GM13977 (cell line): ENCODE measurements at regions not wholly inside any gene's neighbourhood (a gene's known extent, or its start where the extent isn't known, plus 50 kb on each side); places are given as distances from the start of the nearest gene placed in this dataset.

Experiments
- DNase-seq: peaks from one replicate; pipeline ENCODE4 v3.0.0; 2012; ENCODE audit warnings: low spot score
- in situ Hi-C: fragments of 300-500 bp; cut with MboI; formaldehyde crosslinking; loops from one replicate; pipeline ENCODE4 v1.12.0; 2022; ENCODE audit warnings: low sequenced_read_pairs, low pct_unique_long_range_greater_than_20kb, mixed read lengths, inconsistent platforms; ENCODE audit not compliant: unreplicated experiment
- TF ChIP-seq, protein P1 (sequence below): IDR thresholded peaks from 2 replicates; pipeline ENCODE4 v1.5.1; 2012; ENCODE audit warnings: mild to moderate bottlenecking, control low read depth; ENCODE audit not compliant: insufficient read depth; ENCODE audit errors: extremely low read depth, missing control alignments

- DNase-seq: no peak
- TF ChIP-seq, protein P1, sequence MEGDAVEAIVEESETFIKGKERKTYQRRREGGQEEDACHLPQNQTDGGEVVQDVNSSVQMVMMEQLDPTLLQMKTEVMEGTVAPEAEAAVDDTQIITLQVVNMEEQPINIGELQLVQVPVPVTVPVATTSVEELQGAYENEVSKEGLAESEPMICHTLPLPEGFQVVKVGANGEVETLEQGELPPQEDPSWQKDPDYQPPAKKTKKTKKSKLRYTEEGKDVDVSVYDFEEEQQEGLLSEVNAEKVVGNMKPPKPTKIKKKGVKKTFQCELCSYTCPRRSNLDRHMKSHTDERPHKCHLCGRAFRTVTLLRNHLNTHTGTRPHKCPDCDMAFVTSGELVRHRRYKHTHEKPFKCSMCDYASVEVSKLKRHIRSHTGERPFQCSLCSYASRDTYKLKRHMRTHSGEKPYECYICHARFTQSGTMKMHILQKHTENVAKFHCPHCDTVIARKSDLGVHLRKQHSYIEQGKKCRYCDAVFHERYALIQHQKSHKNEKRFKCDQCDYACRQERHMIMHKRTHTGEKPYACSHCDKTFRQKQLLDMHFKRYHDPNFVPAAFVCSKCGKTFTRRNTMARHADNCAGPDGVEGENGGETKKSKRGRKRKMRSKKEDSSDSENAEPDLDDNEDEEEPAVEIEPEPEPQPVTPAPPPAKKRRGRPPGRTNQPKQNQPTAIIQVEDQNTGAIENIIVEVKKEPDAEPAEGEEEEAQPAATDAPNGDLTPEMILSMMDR: no peak
- in situ Hi-C loops: no loop called here
These were observed 317.9 kb upstream of the NFIA start for GRCh38 chr1:60764489-60764888.

DNA sequence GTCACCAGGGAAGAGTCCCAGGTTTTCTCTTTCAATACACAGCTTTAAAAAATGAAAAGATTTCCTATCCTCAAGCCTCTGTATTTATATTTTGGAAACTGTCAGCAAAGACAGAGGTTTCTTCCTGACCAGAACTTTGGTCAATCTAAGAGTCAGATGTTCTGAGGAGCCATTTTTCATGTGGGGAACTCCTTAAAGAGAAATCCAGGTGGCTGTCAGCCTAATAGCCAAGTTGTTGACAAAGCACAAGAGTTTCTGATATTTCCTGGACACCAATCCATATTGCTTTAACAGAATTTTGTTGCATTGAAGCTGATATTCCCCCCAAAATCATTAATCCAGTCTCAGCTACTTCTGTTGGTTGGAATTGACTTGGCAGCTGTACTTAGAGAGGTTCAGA lies 318.6 kb upstream of the NFIA start:
- TF ChIP-seq, protein P1: no peak
- in situ Hi-C loops: no loop called here
- DNase-seq: no peak

DNA sequence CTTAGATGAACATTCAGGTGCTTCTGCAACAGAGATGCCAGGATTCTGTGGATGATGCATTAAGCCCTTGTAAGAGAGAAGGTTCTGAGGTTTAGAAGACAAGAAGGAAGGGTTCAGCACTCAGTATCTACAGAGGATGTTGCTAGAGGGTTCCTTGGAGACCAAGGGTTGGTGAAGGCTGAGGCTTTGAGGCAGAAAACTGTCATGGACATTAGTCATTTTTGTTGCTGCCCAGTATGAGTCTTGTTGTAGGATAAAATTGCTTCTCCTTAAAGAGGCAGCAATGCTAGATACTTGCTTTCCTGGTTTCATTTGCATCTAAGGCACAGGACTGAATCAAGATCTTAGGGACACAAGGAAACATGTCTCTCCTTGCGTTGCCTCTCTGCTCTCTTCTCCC lies 319.4 kb upstream of the NFIA start:
- DNase-seq: no peak
- TF ChIP-seq, protein P1: no peak
- in situ Hi-C loops: no loop called here

DNA sequence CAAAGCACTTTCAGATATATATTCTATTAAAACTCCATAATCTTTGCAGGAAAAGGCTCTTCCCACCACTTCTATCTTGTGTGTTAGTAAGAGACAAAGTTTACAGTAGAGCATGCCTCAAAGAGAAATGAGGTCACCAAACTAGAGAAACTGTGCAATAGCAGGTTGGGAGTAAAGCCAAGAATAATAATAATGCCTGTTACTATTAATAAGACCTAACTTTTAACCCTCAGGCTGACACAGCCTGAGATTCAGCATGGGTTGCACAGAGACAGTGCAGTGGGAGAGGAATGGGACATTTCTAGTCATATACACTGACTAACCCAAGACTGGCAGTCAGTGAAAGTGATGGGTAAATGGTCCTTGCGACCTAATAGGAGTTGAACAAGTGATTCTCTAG lies 320.2 kb upstream of the NFIA start:
- TF ChIP-seq, protein P1: no peak
- in situ Hi-C loops: no loop called here
- DNase-seq: no peak

DNA sequence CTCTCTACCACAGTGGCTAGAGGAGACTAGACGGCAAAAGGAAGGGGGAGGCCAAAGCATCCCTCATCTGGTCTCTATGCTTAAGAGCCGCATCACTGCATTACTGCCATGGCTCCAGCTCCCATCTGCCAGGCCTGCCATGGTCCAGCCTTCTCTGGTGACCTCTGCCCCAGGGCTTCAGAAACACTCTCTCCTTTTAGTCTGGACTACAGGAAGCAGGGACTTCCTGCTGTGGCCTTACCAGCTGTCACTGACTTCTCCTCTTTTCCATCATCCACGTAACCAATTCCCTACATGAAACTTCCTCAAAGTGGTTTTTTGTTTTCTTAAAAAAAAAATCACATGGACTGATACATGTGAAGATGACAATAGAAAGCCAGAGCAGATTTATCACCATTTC lies 323.1 kb upstream of the NFIA start:
- TF ChIP-seq, protein P1: no peak
- in situ Hi-C loops: no loop called here

GRCh38 chr1:60757485-60757884 lies 324.9 kb upstream of the NFIA start:
- in situ Hi-C loops: no loop called here
- TF ChIP-seq, protein P1: no peak
- DNase-seq: no peak

More for the DNA sequence above, 323.1 kb upstream of the NFIA start:
- DNase-seq: no peak
